NB4 (cell line): ENCODE measurements at regions not wholly inside any gene's neighbourhood (a gene's known extent, or its start where the extent isn't known, plus 50 kb on each side); places are given as distances from the start of the nearest gene placed in this dataset.

Source experiments
- CTCF ChIP-seq: IDR thresholded peaks from one replicate; pipeline ENCODE4 v1.5.1; 2012; ENCODE audit warnings: low read depth, low read length
- MAX ChIP-seq: IDR thresholded peaks from 2 replicates; pipeline ENCODE4 v1.6.1; 2011; ENCODE audit warnings: low read depth, low read length
- POLR2A ChIP-seq: IDR thresholded peaks from 2 replicates; pipeline ENCODE4 v1.6.1; 2011; ENCODE audit warnings: mild to moderate bottlenecking; ENCODE audit not compliant: insufficient read length; ENCODE audit errors: extremely low read depth

GRCh38 chr1:8219530-8219929 lies 98.4 kb upstream of the SLC45A1 start:
- TF ChIP-seq CTCF (no peak), POLR2A (no peak), MAX (no peak)
